ENCODE measurements at regions not wholly inside any gene's neighbourhood (a gene's known extent, or its start where the extent isn't known, plus 50 kb on each side); places are given as distances from the start of the nearest gene placed in this dataset.
A peak's percentile ranks its signal among the peaks of the same experiment; 100 is the strongest.

GRCh38 chr20:55057779-55058415 is 582.5 kb downstream of the DOK5 start:
- Mint-ChIP-seq H3K4me1 (no peaks in the 10 kb centered on the region), H3K36me3 (no peaks in the 10 kb centered on the region), H3K9me3 (peaks cover 3% of the 10 kb centered on the region), H3K4me3 (no peak overlapping the region), H3K27ac (no peak overlapping the region), H3K27me3 (ENCODE audit: low read depth) (peaks cover 5% of the 10 kb centered on the region)
- TF ChIP-seq CTCF (IDR thresholded peaks at IDR 0.05; ENCODE audit: unreplicated experiment) = peak; percentile 11
- no peak for DNase-seq (ENCODE audit: low spot score in 2 of 2, unreplicated experiment in 2 of 2)

- Mint-ChIP-seq H3K9me3 (no peaks in the 10 kb centered on the region), H3K27me3 (ENCODE audit: low read depth) (peaks cover 8% of the 10 kb centered on the region), H3K4me3 (no peak overlapping the region), H3K27ac (no peak overlapping the region), H3K36me3 (no peaks in the 10 kb centered on the region), H3K4me1 (no peaks in the 10 kb centered on the region)
- DNase-seq (ENCODE audit: low spot score in 2 of 2, unreplicated experiment in 2 of 2) = no peak
- TF ChIP-seq CTCF (IDR thresholded peaks at IDR 0.05; ENCODE audit: unreplicated experiment) = no peak
Observed at GRCh38 chr20:55054453-55054852, 579.1 kb downstream of the DOK5 start.

GRCh38 chr20:55053389-55053788 is 578.0 kb downstream of the DOK5 start:
- Mint-ChIP-seq H3K4me1 (no peaks in the 10 kb centered on the region), H3K36me3 (no peaks in the 10 kb centered on the region), H3K27me3 (ENCODE audit: low read depth) (peaks cover 10% of the 10 kb centered on the region), H3K9me3 (no peaks in the 10 kb centered on the region), H3K27ac (no peak overlapping the region), H3K4me3 (no peak overlapping the region)
- TF ChIP-seq CTCF (IDR thresholded peaks at IDR 0.05; ENCODE audit: unreplicated experiment) = no peak
- no peak for DNase-seq (ENCODE audit: low spot score in 2 of 2, unreplicated experiment in 2 of 2)

- DNase-seq (ENCODE audit: low spot score in 2 of 2, unreplicated experiment in 2 of 2) = no peak
- Mint-ChIP-seq H3K4me1 (no peaks in the 10 kb centered on the region), H3K27ac (no peak overlapping the region), H3K36me3 (no peaks in the 10 kb centered on the region), H3K4me3 (no peak overlapping the region), H3K9me3 (no peaks in the 10 kb centered on the region), H3K27me3 (ENCODE audit: low read depth) (peaks cover 8% of the 10 kb centered on the region)
- TF ChIP-seq CTCF (IDR thresholded peaks at IDR 0.05; ENCODE audit: unreplicated experiment) = no peak
Observed at GRCh38 chr20:55052459-55052858, 577.1 kb downstream of the DOK5 start.

GRCh38 chr20:55038684-55039083 is 563.3 kb downstream of the DOK5 start:
- no peak overlapping the region for H3K27ac Mint-ChIP-seq
- DNase-seq (ENCODE audit: low spot score in 2 of 2, unreplicated experiment in 2 of 2) = no peak
- TF ChIP-seq CTCF (IDR thresholded peaks at IDR 0.05; ENCODE audit: unreplicated experiment) = no peak
- no peaks in the 10 kb centered on the region for H3K27me3 Mint-ChIP-seq (ENCODE audit: low read depth)
- H3K36me3 Mint-ChIP-seq = no peaks in the 10 kb centered on the region
- H3K4me1 Mint-ChIP-seq = no peaks in the 10 kb centered on the region
- H3K9me3 Mint-ChIP-seq = peaks cover 13% of the 10 kb centered on the region
- H3K4me3 Mint-ChIP-seq = no peak overlapping the region

DNA sequence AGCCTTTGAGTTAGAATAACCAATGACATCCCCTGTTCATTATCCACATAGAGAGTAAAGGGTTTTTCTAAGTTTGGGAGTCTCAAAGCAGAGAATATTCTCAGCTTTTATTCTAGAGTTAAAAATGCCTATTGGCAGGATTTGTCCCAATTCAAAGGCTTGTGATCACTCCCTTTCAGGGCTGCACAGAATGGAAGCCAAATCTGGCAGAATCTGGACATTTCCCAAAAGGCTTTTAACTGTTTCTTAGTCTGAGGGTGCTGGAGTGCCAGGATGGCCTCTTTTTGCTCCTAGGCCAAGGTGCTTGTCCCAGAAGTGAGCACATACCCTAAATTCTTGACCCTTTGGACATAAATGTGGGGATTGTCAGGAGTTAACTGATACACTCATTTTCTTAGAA is 556.6 kb downstream of the DOK5 start:
- DNase-seq (ENCODE audit: low spot score in 2 of 2, unreplicated experiment in 2 of 2) = no peak
- H3K36me3 Mint-ChIP-seq = no peaks in the 10 kb centered on the region
- no peaks in the 10 kb centered on the region for H3K27me3 Mint-ChIP-seq (ENCODE audit: low read depth)
- H3K4me1 Mint-ChIP-seq = no peaks in the 10 kb centered on the region
- H3K27ac Mint-ChIP-seq = no peak overlapping the region
- TF ChIP-seq CTCF (IDR thresholded peaks at IDR 0.05; ENCODE audit: unreplicated experiment) = no peak
- no peak overlapping the region for H3K4me3 Mint-ChIP-seq
- H3K9me3 Mint-ChIP-seq = peaks cover 14% of the 10 kb centered on the region

All from mesothelial cell of epicardium (in vitro differentiated cells).